ENCODE measurements at regions not wholly inside any gene's neighbourhood (a gene's known extent, or its start where the extent isn't known, plus 50 kb on each side); places are given as distances from the start of the nearest gene placed in this dataset.
A peak's percentile ranks its signal among the peaks of the same experiment; 100 is the strongest.
"Not testable (repeated sequence)": the region's sequence is repeated elsewhere in the genome, so short reads cannot be mapped to it uniquely, and the experiment has no call there.

DNA sequence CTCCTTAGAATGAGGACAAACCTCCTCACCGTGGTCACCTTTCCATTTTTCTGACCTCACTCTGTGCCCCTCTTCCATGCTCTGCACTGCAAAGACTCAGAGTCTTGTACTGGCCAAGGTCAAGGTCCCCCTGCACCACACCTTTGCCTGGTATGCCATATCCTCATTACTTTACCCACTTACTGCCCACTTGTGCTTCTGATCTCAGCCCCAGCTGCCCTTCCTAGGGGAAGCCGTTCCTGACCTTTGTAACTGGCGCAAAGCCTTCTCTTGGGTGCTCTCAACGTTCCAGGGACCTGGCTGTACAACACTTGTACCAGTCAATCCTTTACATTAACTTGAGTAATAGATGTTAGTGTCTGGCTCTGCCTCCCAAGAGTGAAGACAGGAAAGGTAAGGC is 256.0 kb downstream of the SV2B start:
- DNase-seq (ENCODE audit: low spot score): no peak

DNA sequence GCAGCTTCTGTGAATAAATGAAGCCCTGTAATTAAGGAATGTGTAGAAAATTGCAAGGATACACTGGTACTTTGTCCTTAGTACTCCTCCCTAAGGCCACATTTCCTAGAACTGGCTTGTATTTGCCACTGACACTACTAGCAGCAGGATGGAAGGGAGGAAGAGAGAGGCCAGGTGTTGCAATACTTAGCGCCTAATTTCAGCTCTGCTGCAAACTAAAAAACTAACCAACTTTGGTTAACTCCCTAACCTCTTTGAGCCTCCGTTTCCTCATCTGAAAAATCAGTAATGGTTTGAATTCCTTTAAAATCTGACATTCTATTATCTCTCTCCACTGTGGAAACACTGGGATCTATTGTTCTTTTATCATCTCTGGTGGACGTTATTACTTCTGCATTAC is 257.0 kb downstream of the SV2B start:
- no peak for DNase-seq (ENCODE audit: low spot score)

DNA sequence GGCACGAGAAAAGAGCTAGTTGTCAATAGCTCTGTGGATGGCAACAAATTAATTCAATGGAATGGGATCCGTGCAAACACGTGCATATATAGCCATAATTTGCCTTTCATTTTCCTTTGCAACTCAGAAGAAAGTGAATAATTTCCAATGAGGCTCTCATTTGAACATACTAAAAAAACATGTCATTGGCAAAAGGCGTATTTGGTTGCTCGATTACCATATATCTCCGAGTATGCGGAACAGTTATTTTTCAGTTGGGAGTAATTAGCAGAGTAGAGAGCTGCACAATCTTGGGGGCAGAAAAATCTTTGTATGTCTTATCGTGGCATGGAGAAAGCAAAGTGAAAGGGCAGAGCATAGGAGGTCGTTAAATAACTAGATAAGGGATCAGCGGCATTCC is 257.4 kb downstream of the SV2B start:
- DNase-seq (ENCODE audit: low spot score): no peak

DNA sequence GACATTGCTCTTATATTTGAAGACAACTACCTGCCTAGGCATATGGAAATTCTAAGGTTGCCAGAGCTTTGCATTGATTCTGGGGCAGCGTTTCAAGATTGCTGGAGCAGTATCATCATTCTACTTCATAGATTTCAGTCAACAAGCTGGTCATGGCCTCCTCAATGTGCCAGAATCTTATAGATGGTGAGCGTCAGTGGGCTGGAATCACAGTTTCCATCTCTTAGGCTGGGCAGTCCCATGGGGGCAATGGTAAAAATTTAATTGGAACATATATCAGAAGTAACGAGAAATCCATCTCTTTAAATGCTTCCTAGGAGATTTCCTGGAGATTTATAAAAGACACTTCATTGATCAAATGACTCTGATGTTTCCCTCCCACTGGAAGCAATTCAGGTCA is 258.3 kb downstream of the SV2B start:
- no peak for DNase-seq (ENCODE audit: low spot score)

DNA sequence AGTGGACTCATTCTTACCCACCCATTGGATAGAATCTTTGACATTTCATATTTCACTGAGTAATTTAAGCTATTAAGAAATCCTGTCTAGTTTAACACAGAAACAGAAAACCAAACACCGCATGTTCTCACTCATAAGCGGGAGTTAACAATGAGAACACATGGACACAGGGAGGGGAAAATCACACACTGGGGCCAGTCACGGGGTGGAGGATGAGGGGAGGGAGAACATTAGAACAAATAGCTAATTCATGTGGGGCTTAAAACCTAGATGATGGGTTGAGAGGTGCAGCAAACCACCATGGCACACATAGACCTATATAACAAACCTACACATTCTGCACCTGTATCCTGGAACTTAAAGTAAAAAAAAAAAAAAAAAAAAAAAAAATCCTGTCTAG is 261.6 kb downstream of the SV2B start:
- DNase-seq (ENCODE audit: low spot score): not testable (repeated sequence)

DNA sequence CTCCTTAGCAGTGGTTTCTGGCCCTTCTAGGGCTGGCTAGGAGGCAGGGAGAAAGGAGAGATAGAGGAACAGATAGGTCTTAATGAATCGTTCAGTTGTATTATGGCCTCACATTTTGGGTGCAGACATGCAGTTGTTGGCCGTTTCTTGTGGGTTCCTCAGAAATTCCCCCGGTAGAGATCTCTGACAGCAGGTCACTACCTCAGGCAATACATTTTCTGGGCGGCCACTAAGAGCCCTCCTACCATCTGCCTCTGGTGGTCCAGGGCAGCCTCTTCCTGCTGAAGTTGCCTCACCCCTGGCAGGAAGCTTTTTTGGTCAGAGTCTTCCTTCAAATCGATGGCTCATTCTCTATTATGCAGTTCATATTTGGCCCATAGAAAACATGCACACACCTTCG is 266.1 kb downstream of the SV2B start:
- DNase-seq (ENCODE audit: low spot score): no peak

DNA sequence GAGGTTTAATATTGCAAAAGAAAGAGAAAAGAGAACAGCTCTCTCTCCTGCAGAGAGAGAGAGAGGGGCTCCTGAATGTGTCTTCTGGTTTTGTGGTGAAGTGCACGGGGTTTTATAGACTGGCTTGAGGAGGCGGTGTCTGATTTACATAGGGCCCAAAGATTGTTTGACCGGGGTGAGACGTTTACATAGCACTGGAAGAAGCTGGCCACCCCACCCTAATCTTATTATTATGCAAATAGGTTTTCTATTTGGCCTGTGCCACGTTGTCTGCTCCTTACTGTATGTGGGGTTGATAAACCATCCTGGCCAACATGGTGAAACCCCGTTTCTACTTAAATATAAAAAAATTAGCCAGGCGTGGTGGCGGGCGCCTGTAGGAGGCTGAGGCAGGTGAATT is 268.6 kb downstream of the SV2B start:
- no peak for DNase-seq (ENCODE audit: low spot score)

DNA sequence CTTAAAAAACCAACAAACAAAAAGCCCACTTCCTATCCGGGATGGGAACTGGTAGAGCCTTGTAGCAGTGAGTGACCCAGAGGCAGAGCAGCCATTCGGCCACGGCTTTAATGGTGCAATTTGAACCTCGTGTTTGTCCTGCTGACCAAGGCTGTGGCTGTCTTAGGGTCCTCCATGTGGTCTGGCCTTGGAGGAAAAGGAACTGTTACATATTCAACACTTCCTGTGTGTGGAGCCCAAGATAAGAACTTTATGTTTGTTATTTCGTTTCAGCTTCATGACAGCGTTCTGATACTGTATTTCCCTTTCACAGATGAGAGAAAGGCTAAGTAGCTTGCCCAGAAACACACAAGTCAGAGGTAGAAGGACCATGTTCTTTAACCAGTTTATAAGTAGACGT is 269.8 kb downstream of the SV2B start:
- DNase-seq (ENCODE audit: low spot score): no peak

DNA sequence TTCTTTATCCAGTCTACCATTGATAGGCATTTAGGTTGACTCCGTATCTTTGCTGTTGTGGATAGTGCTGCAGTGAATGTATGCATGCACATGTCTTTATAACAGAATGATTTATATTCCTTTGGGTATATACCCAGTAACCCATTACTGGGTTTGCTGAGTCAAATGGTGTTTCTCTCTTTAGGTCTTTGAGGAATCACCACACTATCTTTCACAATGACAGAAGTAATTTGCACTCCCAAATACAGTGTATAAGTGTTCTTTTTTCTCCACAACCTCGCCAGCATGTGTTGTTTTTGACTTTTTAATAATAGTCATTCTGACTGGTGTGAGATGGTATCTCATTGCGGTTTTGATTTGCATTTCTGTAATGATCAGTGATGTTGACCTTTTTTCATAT is 271.3 kb downstream of the SV2B start:
- DNase-seq (ENCODE audit: low spot score): not testable (repeated sequence)

DNA sequence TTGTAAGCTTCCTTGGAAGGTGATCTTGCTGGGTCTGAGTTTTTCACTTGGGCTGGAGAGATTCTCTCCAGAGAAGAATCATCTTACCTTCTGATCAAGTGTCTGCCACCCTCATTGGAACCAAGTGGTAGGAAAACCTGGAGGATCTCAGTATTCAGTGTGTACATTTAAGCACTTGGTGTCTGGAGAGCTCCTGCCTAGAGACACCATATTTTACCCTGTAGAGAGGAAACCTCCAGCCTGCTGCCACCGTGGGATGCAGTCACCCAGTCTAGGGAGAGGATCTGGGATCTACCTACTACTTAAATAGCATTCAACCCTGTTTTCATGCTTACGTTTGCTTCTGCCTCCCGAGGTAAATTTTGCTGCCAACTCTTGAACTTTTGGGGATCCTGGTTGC is 274.3 kb downstream of the SV2B start:
- no peak for DNase-seq (ENCODE audit: low spot score)

DNA sequence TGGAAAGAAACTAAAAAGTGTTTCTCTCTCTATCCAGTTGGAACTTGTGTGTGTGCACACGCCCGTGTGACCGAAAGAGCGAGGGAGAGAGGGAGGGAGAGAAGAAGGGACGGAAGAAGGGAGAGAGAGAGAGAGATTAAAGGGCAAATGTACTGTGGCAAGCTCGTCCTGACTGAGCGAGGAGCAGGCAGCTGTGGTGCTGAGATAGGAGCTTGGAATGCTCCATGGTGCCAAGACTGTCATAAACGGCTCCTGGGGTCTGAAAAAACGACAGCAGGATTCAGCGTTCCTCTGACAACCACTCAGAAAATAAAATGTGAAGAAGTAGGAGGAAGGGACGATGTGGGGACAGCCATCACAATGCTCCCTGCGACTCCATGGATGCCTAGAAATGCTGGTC is 276.0 kb downstream of the SV2B start:
- no peak for DNase-seq (ENCODE audit: low spot score)

DNA sequence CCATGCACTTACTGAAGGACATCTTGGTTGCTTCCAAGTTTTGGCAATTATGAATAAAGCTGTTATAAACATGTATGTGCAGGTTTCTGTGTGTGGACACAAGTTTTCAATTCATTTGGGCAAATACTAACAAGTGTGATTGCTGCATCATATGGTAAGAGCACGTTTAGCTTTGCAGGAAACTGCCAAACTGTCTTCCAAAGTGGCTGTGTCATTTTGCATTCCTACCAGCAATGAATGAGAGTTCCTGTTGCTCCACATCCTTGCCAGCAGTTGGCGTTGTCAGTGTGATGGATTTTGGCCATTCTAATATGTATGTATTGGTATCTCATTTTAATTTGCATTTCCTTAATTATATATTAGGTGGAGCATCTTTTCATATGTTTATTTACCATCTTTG is 280.1 kb downstream of the SV2B start:
- no peak for DNase-seq (ENCODE audit: low spot score)

DNA sequence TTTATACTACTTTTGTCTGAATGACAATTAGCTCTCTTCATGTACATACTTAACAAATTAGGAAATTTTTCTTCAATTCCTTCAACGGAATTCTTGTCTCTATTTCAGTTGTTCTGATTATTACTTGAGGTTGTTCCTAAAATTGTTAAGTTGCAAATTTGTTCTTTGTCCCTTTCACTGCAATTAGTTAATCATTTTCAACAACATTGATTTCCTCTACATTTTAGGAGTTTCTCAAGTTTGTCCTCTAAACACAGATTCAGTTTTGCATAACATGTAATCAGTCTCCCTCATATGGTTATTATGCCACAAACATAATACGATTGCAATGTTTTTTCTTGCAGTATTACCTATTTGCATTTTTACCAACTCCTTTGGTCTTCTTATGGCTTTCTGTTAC is 283.5 kb downstream of the SV2B start:
- no peak for DNase-seq (ENCODE audit: low spot score)

DNA sequence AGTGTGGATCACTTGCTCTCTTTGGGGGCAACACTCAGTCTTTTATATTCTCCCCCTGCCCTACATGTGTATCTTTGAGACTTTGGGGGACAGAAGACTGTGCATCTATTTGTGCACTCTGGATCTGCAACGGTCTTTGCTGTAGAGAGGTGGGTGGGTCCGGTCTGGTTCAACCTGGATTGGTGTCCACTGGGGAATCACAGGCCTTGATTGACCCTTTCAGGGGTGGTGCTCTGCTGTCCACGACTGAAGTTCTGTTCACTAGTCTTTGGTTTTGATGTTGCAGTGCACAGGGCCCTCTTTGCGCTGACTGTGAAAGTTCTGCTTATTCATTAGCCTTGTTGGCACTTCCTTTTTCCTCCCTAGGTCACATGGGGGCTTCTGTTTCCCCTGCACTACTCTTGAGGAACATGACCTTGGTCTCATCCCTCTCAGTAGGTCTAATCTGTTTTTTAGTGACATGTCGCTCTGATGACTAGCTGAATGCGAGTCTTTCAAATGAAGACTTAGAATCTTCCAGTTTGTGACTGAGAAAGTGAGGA is 284.2 kb downstream of the SV2B start:
- DNase-seq (ENCODE audit: low spot score): no peak

DNA sequence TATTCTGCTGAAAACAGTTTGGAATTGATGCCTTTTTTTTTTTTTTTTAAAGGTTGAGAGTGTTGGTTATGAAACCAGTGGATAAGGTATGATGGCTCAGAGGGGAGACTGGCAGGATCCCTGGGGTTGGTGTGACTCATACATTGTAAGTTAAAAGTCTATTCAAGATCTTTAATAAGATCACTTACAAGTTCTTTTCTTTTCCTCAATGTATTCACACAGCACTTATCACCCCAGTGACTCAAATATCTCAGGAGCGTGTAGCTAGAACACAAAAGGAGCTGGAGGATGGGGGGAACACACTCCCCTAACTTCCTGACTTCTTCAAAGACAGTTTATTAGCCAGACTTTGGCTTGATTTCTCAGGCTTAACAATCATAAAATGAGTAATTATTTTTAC is 285.3 kb downstream of the SV2B start:
- DNase-seq (ENCODE audit: low spot score): no peak

DNA sequence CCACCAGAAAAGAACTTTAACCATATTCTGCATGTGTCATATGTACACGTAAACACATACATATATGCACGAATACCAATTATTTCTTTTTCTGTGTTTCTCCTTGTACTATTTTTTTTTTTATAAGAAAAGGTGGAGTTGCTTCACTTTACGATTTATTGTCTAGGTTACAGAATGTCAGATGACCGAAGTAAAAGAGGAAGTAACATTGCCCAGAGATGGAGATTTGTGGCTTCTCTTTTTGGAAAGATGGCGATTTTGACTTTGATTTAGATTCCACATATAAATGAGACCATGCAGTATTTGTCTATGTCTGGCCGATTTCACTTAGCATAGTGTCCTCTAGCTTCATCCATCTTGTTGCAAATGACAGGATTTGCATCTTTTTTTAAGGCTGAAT is 293.1 kb downstream of the SV2B start:
- DNase-seq (ENCODE audit: low spot score): no peak

DNA sequence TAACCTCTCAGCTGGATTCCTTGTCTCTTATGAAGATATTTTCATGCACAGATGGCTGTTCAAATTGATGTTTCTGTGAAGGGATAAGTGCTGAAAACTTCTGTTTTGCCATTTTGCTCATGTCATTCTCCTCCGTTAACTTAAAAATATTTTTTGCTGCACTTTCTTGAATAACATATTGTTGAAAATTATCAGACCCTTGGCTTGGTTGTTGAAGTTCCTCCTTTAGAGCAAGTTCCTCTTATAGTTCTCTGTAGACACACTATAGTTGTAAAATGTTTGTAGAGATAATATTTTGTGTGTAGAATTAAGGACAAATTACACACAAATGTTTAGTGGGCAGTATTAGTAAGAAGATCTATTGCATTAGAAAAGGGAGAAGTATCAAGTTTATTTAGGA is 300.4 kb downstream of the SV2B start:
- DNase-seq (ENCODE audit: low spot score): no peak

DNA sequence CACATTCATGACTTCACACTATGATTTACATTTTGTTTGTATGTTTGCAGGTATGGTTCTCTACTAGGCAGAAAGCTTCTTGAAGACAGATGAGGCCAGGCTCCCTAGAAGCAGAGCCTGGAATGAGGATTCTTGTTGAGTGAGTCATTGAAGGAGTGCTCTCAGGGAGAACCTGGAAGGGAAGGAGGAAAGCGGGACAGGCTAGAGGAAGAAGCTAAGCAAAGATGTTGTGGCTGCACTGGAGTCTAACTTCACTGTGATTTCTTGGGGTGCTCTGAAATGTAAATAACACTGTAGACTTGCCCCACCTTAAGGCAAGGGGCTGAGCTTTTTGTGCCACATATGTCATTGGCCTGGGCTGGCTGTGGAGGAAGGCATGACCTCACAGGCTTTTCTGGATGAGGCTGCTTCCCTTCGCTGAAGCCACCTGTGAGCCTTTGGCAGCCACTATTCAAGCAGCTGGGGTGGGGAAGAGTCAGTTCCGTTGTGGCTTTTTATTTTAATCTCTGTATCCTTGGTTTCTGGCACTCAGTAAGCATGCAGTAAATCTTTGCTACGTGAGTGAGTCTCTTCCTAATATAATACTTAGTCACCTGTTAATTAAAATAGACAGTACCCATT is 307.3 kb downstream of the SV2B start:
- peak; percentile 7 for DNase-seq (ENCODE audit: low spot score)

DNA sequence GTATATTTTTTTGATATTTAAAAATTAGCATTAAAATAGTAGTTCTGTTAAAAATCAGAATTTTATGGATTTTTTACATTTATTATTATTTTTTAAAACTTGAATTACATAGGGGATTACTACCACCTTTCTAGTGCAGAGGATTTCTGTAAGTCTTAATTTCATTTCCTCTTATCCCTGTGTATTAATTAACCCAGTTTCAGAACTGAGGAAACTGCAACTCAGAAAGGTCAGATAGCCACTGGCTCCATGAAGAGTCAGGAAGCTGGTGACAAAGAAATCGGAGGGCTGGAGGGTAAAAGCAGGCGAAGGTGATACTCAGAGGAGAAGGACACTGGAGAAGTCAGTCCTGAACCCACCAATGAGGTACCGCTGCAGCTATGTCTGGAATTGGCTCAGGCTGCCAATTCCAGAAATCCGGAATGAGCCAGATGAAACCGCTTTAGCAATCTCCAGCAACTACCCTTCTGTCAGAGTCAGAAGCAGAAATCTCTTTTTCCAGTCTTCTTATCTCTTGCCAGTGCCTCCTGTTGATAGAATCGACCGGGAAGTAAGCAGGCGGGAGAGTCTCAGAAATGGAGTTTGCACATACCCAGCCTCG is 308.5 kb downstream of the SV2B start:
- DNase-seq (ENCODE audit: low spot score): no peak

DNA sequence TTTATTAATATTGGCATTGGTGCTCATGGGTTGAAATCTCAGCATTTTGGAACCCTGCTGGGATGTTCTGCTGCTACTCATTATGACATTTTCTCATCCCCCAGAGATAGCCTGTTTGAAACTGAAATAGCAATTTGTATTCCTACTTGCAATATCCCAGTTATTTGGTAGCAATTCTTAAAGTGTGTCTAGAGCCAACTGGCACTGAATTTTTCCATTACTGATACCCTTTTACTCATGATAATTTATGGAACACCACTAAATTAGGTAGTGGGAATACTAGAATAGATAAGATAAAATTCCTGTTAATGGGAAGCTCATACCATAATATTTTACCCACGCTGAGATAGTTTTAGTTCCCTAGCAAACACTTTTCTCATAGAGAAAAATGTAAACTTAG is 309.3 kb downstream of the SV2B start:
- no peak for DNase-seq (ENCODE audit: low spot score)

DNA sequence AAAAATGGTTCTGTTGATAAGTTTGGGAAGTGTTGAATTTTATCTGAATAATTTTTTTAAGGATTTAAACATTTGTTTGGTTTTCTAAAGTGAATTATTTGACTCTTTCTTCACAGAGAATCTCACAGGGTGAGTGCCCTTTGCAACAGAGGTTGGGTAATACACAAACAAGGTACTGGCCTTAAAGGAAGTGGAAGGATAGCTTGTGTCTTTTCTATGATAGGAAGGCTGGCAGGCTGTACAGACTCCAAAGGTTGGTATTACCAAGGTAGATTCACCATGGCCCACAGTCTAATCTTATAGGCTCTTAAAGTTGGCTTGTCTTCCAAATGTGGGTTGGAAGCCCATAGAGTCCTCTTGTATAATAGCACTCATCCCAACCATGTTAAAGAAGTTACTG is 311.5 kb downstream of the SV2B start:
- no peak for DNase-seq (ENCODE audit: low spot score)

DNA sequence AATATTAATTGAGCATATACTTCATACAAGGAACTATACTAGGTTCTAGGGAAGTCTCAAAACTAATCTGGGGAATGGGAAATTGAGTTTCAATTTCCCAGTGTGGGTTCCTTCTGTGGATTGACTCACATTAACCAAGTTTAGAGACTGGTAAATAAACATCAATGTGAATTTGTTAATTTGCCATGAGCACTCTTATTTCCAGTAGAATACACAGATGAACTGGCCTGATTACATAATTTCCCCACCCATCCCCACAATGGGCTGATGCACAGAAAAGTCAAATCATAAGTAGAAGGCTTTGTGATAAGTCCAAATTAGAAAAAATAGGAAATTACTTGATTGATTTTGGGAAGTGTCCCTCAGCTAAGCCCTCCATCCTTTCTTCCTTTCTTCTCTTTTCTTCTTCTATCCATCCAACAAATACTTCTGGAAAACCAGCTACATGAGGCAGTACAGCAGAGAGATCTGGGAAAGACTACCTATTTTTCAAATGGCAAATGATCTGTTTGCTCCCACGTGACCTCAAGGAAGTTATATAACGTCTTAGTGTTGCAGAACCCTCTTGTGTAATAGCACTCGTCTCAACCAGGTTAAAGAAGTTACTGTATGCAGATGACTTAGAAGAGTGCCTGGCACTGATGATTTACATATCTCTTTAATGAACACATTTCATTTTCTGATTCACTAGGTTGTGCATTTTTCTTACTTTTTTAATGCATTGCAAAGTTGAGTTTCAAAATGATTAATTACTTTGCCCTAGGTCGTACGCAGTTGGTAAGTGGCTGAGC is 312.3 kb downstream of the SV2B start:
- no peak for DNase-seq (ENCODE audit: low spot score)

DNA sequence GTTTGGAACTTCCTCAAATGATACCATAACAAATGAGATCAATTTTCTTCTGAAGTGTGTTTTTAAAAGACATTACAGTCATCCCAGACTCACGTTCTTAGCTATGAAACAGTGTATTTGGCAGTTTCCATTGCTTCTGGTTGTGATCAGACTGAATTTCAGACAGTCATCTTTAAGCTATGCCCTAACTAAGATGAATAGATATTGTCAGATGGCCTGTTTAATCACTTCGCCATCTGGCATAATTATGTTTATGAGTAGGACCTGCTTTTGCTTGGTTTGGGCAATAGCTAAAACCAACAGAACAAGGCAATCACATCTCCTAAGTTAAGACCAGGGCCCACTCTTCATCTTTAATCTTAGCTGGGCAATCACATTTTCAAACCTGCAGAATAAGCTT is 313.1 kb downstream of the SV2B start:
- no peak for DNase-seq (ENCODE audit: low spot score)

Measured in NAMALWA (cell line).